Nephron (organoid): ENCODE measurements at regions not wholly inside any gene's neighbourhood (a gene's known extent, or its start where the extent isn't known, plus 50 kb on each side); places are given as distances from the start of the nearest gene placed in this dataset.

Experiments
- H3K27ac Mint-ChIP-seq, 3 experiments: 2 replicates each; pipeline ENCODE4 v1.8.0; 2020; ENCODE audit warnings: mixed read lengths in 3 of 3, mild to moderate bottlenecking in 2 of 3, moderate library complexity in 1 of 3
- H3K27me3 Mint-ChIP-seq: 2 replicates; pipeline ENCODE4 v1.8.0; 2021; ENCODE audit warnings: low read depth, mild to moderate bottlenecking, moderate library complexity, mixed read lengths
- H3K36me3 Mint-ChIP-seq: 2 replicates; pipeline ENCODE4 v1.8.0; 2020; ENCODE audit warnings: low read depth, mixed read lengths
- H3K4me1 Mint-ChIP-seq: 2 replicates; pipeline ENCODE4 v1.8.0; 2020; ENCODE audit warnings: mixed read lengths
- H3K4me3 Mint-ChIP-seq, 3 experiments: 2 replicates each; pipeline ENCODE4 v1.8.0; 2020; ENCODE audit warnings: mild to moderate bottlenecking in 3 of 3, mixed read lengths in 3 of 3, moderate library complexity in 2 of 3
- H3K9me3 Mint-ChIP-seq: 2 replicates; pipeline ENCODE4 v1.8.0; 2020; ENCODE audit warnings: mixed read lengths
- CTCF ChIP-seq, 3 experiments: fragments of 200-600 bp; sonication (generic); IDR thresholded peaks; one replicate each; pipeline ENCODE4 v1.5.0; 2021; ENCODE audit warnings: antibody characterized with exemption in 3 of 3; ENCODE audit not compliant: unreplicated experiment in 3 of 3

GRCh38 chr6:22361576-22361975 is 64.7 kb upstream of the PRL start:
- Mint-ChIP-seq H3K36me3 (no peaks in the 10 kb centered on the region), H3K27ac (peak overlapping the region; percentile 58 to 92 (median 61)), H3K4me1 (peaks cover 38% of the 10 kb centered on the region), H3K27me3 (no peaks in the 10 kb centered on the region), H3K9me3 (peaks cover 4% of the 10 kb centered on the region), H3K4me3 (no peak overlapping the region)
- no peak for TF ChIP-seq CTCF (IDR thresholded peaks at IDR 0.05; ENCODE audit: unreplicated experiment in 3 of 3)

- H3K27ac Mint-ChIP-seq, result peak overlapping the region; percentile 84 to 92 (median 89)
- no peaks in the 10 kb centered on the region for H3K36me3 Mint-ChIP-seq
- H3K9me3 Mint-ChIP-seq, result peaks cover 4% of the 10 kb centered on the region
- no peak for TF ChIP-seq CTCF (IDR thresholded peaks at IDR 0.05; ENCODE audit: unreplicated experiment in 3 of 3)
- peaks cover 43% of the 10 kb centered on the region for H3K4me1 Mint-ChIP-seq
- H3K27me3 Mint-ChIP-seq, result no peaks in the 10 kb centered on the region
- H3K4me3 Mint-ChIP-seq, result peak overlapping the region in 1 of 3 experiments; percentile 5
Observed at GRCh38 chr6:22362361-22362760, 65.5 kb upstream of the PRL start.

GRCh38 chr6:22363166-22363713 is 66.4 kb upstream of the PRL start:
- peaks cover 42% of the 10 kb centered on the region for H3K4me1 Mint-ChIP-seq
- H3K27me3 Mint-ChIP-seq, result no peaks in the 10 kb centered on the region
- no peaks in the 10 kb centered on the region for H3K36me3 Mint-ChIP-seq
- peaks cover 4% of the 10 kb centered on the region for H3K9me3 Mint-ChIP-seq
- peak overlapping the region; percentile 84 to 92 (median 89) for H3K27ac Mint-ChIP-seq
- H3K4me3 Mint-ChIP-seq, result no peak overlapping the region
- TF ChIP-seq CTCF (IDR thresholded peaks at IDR 0.05; ENCODE audit: unreplicated experiment in 3 of 3), result no peak

DNA sequence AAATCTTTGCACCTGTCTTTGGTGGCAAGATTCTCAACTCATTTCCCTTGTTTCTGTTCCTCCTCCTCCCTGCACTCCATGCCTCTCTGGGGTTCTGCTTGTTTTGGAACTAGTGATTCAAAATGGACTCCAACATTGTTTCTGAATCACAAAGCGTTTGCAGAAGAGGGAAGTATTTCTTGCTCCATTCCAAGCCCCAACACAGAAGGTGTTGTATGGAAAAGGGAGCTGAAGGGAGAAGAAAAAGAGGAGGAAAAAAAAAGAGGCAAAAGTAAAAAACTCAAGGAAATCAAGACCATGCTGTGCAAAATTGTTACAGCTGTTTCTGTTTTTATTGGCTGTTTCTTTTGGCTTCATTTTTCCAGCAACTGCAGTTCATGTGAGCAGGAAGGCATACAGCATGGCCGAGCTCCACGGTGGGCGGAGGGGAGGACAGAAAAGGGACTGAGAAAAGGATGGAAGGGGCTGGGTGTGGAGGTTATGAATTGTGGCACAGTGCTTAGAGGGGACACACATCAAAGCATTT is 66.9 kb upstream of the PRL start:
- Mint-ChIP-seq H3K4me1 (peaks cover 43% of the 10 kb centered on the region), H3K9me3 (peaks cover 4% of the 10 kb centered on the region), H3K4me3 (peak overlapping the region in 1 of 3 experiments; percentile 37), H3K36me3 (no peaks in the 10 kb centered on the region), H3K27ac (peak overlapping the region; percentile 84 to 92 (median 89)), H3K27me3 (no peaks in the 10 kb centered on the region)
- no peak for TF ChIP-seq CTCF (IDR thresholded peaks at IDR 0.05; ENCODE audit: unreplicated experiment in 3 of 3)

DNA sequence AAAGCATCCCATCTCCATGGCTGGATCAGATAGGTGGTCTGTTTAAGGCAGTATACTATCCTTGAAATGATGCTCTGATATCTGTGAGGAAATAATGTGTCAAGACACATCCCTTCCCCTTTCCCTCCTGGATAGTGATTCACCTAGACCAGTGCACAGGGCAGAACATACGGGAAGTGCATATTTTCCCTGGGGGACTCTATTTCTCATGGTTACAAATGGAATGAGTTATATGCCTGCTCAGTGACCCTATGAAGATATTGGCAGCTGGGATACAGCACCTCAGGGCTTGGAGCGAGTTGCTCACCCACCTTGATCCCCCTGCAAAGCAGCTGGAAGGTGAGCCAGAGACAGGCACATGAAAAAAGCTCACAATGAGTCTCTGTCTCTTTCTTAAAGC is 67.5 kb upstream of the PRL start:
- no peaks in the 10 kb centered on the region for H3K36me3 Mint-ChIP-seq
- no peak for TF ChIP-seq CTCF (IDR thresholded peaks at IDR 0.05; ENCODE audit: unreplicated experiment in 3 of 3)
- peak overlapping the region in 1 of 3 experiments; percentile 37 for H3K4me3 Mint-ChIP-seq
- H3K27ac Mint-ChIP-seq, result peak overlapping the region; percentile 84 to 92 (median 89)
- peaks cover 49% of the 10 kb centered on the region for H3K4me1 Mint-ChIP-seq
- peaks cover 4% of the 10 kb centered on the region for H3K9me3 Mint-ChIP-seq
- no peaks in the 10 kb centered on the region for H3K27me3 Mint-ChIP-seq

DNA sequence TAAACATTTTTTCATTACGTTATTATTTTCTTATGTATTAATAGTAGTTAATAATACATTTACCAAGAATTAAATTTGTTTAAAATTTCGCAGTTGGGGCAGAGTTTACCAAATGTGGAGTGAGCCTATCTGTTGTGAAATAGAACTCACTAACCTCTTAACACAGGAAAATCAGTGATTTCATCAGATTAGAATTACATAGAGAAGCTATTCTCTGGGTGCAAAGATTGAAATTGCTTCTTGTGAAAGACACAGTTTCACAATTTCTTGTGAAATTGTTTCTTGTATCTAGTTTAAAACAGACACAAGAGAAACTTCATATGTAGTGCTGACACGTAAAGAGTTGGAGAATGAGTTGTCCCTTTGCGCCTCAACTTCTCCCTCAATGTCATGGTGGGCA is 69.4 kb upstream of the PRL start:
- peaks cover 52% of the 10 kb centered on the region for H3K4me1 Mint-ChIP-seq

More for the DNA sequence above, 69.4 kb upstream of the PRL start:
- Mint-ChIP-seq H3K4me3 (no peak overlapping the region), H3K27ac (no peak overlapping the region), H3K27me3 (no peaks in the 10 kb centered on the region), H3K9me3 (peaks cover 7% of the 10 kb centered on the region), H3K36me3 (no peaks in the 10 kb centered on the region)
- TF ChIP-seq CTCF (IDR thresholded peaks at IDR 0.05; ENCODE audit: unreplicated experiment in 3 of 3), result no peak
